Endothelial cell of umbilical vein (primary cell): ENCODE measurements at regions not wholly inside any gene's neighbourhood (a gene's known extent, or its start where the extent isn't known, plus 50 kb on each side); places are given as distances from the start of the nearest gene placed in this dataset.

Experiments used
- EZH2 ChIP-seq: IDR thresholded peaks from 2 replicates; pipeline ENCODE4 v1.6.1; 2012; ENCODE audit warnings: borderline replicate concordance, low read depth, mild to moderate bottlenecking, moderate library complexity, low read length, inconsistent platforms; ENCODE audit not compliant: severe bottlenecking
- JUN ChIP-seq: IDR thresholded peaks from 2 replicates; pipeline ENCODE4 v1.6.1; 2011; ENCODE audit warnings: borderline replicate concordance, low read depth; ENCODE audit not compliant: insufficient read length, insufficient read depth
- TF ChIP-seq, protein P1 (sequence below), 2 donors: IDR thresholded peaks; 1 replicate in 1 of 2; 2 replicates in 1 of 2; pipeline ENCODE4 v1.5.1; 2011; ENCODE audit warnings: low read length in 2 of 2, mild to moderate bottlenecking in 2 of 2, moderate library complexity in 2 of 2, control low read depth in 1 of 2, inconsistent platforms in 1 of 2, low read depth in 1 of 2; ENCODE audit not compliant: insufficient read depth in 1 of 2; ENCODE audit errors: extremely low read depth in 1 of 2

DNA sequence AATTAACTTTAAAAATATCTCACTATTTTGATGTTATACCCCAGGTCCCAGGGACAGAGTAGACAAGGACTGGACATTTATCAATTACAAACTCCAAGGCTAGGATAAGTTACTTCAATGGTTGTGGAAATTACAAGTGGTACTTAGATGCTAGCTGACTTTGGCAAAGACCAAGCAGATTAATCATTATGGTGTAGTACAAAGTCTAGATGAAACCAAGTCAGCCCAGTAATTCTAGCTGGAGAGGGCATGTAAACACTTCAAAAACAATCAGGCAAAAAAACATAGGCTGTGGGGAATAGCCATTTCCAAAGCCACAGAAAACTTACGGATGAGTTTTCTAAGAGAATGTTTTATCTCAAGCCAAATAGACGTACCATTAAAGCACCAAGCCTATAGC, 124.5 kb downstream of the TSEN15 start:
- TF ChIP-seq JUN (no peak), EZH2 (no peak)
- TF ChIP-seq, protein P1, sequence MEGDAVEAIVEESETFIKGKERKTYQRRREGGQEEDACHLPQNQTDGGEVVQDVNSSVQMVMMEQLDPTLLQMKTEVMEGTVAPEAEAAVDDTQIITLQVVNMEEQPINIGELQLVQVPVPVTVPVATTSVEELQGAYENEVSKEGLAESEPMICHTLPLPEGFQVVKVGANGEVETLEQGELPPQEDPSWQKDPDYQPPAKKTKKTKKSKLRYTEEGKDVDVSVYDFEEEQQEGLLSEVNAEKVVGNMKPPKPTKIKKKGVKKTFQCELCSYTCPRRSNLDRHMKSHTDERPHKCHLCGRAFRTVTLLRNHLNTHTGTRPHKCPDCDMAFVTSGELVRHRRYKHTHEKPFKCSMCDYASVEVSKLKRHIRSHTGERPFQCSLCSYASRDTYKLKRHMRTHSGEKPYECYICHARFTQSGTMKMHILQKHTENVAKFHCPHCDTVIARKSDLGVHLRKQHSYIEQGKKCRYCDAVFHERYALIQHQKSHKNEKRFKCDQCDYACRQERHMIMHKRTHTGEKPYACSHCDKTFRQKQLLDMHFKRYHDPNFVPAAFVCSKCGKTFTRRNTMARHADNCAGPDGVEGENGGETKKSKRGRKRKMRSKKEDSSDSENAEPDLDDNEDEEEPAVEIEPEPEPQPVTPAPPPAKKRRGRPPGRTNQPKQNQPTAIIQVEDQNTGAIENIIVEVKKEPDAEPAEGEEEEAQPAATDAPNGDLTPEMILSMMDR (IDR thresholded peaks at IDR 0.05; ENCODE audit: extremely low read depth in 1 of 2, insufficient read depth in 1 of 2, low read depth in 1 of 2, low read length in 2 of 2), result no peak
